Fibroblast of pulmonary artery (primary cell): ENCODE measurements at regions not wholly inside any gene's neighbourhood (a gene's known extent, or its start where the extent isn't known, plus 50 kb on each side); places are given as distances from the start of the nearest gene placed in this dataset.

Source experiments
- DNase-seq: peaks from one replicate; pipeline ENCODE4 v3.0.0-alpha.2; 2010; ENCODE audit warnings: low read depth
- H3K4me3 ChIP-seq: replicated peaks from 2 replicates; pipeline ENCODE4 v1.5.1; 2011; ENCODE audit warnings: low read depth, mild to moderate bottlenecking, control low read depth, low read length, moderate library complexity
- TF ChIP-seq, protein P1 (sequence below): IDR thresholded peaks from 2 replicates; pipeline ENCODE4 v1.5.1; 2011; ENCODE audit warnings: mild to moderate bottlenecking, control low read depth, low read length, inconsistent platforms; ENCODE audit errors: missing control alignments

DNA sequence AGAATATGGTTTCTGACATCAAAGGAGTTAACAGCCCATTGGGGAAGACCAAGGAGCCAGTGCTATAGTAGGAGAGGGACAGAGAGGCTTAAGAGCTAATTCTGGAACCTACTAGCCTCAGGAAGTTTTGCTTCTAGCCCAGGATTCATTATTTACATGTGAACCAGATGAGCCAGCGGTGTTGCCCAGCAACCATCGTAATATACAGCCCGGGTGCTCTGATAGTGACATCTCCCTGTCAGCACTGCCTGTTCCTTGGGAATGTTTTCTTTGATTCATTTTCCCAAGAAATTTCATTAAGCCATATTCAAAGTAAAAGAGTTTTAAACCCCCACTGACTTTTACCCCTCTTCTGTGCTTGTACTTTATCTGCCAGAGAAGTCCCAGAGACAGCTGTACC, 217.4 kb upstream of the ADAMTSL1 start:
- TF ChIP-seq, protein P1, sequence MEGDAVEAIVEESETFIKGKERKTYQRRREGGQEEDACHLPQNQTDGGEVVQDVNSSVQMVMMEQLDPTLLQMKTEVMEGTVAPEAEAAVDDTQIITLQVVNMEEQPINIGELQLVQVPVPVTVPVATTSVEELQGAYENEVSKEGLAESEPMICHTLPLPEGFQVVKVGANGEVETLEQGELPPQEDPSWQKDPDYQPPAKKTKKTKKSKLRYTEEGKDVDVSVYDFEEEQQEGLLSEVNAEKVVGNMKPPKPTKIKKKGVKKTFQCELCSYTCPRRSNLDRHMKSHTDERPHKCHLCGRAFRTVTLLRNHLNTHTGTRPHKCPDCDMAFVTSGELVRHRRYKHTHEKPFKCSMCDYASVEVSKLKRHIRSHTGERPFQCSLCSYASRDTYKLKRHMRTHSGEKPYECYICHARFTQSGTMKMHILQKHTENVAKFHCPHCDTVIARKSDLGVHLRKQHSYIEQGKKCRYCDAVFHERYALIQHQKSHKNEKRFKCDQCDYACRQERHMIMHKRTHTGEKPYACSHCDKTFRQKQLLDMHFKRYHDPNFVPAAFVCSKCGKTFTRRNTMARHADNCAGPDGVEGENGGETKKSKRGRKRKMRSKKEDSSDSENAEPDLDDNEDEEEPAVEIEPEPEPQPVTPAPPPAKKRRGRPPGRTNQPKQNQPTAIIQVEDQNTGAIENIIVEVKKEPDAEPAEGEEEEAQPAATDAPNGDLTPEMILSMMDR = no peak
- H3K4me3 ChIP-seq = no peak overlapping the region
- peak; percentile 58 for DNase-seq

DNA sequence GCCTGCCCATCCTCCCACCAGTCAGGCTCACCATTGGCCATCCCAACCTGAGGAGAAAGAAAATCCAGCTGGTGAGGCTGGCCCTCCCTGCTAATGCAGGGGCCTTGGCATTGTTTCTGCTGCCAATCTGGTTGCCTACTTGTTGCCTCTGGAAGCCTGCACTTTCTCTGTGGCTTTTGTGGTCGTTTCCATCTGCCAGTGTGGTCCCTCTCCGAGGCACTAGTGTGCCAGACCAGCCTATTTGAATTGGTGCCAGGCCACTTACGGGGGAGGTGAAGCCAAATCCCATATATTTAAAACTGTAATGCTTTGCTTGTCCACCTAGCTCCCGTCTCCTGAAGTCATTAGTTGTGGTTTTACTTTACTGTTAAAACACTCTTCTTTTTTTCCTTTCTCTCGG, 213.4 kb upstream of the ADAMTSL1 start:
- no peak overlapping the region for H3K4me3 ChIP-seq
- TF ChIP-seq, protein P1 = no peak
- peak; percentile 35 for DNase-seq

DNA sequence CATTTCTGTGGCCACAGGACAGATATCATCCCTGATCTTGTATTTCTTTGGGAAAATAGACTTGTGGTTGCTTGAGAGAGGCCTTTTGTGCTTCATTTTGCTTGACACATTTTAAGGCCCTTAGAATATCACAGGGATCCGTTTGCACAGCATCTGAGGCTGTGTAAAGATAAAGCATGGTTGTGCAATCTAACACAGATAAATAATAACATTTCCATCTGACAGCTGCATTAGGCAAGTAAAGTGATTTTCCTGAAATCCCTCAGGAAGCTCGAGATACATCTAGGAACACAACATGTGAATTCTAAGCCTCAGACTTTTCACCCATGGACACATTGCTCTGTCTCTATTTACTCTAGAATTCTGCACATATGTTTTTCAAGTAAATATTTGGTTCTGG, 212.8 kb upstream of the ADAMTSL1 start:
- TF ChIP-seq, protein P1 = no peak
- DNase-seq = peak; percentile 40
- H3K4me3 ChIP-seq = no peak overlapping the region

DNA sequence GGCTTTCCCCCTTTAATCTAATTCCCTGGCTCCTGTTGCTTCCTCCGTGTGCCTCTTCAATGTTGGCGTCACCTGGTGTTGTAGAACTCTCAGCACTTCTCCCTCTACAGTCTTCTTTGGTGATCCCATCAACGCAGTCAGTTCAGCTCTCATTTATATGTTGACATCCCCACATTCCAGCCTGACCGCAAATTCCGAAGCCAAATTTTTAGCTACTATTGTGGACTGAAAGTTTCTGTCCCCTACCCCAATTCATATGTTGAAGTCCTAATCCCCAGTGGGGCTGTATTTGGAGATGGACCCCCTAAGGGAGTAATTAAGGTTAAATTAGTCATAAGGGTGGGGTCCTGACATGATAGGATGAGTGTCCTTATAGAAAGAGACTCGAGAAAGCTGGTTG, 210.6 kb upstream of the ADAMTSL1 start:
- TF ChIP-seq, protein P1 = no peak
- H3K4me3 ChIP-seq = no peak overlapping the region
- no peak for DNase-seq

DNA sequence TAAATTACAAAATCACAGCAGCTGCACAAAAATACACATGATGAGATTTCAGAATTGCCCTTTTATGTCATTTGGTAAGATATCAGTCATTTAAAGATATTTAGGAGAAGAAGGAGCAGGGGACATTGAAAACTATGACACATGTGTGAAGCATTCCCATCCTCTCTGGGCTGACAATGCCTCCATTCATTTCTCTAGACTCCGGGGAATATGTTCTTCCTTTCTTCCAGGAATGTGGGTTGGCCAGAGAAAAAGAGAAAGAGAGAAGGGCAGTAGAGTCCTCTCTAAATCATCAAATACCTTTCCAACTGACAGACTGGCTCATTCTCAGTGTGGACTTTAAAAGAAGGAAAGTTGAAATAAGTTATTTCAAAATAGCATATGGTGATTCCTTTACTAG, 205.6 kb upstream of the ADAMTSL1 start:
- peak; percentile 74 for DNase-seq
- TF ChIP-seq, protein P1 = no peak
- H3K4me3 ChIP-seq = no peak overlapping the region

DNA sequence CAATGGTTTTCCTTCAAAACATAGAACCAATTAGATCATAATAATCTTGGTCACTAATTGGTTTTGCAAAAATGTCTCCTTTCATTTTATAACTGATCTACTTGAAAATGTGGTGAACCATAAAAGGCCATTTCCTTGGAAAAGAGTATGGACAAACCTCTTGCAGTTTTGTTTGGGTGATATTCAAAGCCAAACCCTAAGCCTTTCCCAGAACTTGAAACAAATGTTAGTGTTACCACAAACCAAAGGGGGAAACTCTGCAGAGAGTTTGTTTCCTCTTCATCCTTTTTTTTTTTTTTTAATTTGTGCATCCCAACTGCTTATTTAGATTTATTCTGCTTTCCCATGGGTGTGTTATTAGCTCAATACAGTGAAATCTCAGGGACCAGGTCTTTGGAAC, 204.4 kb upstream of the ADAMTSL1 start:
- TF ChIP-seq, protein P1 = no peak
- no peak overlapping the region for H3K4me3 ChIP-seq
- DNase-seq = no peak

DNA sequence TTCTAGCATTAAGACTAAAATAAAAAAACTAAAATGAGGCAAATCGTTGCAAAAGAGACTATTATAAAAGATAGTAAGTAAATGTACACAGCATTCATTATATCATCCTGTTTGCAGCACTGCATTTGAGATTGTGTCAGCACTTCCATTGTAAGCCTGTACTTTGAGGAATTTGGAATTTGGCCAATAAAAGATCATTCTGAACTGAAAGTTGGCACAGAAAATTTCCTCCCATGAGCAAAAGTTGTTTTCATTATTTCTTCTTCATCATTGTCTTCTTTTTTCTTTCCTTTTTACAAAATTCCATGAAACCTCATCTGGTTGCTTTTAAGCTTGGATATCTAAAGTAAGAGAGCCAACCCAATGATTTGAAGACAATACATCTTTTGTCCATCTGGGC, 199.3 kb upstream of the ADAMTSL1 start:
- no peak overlapping the region for H3K4me3 ChIP-seq
- DNase-seq = peak; percentile 89
- TF ChIP-seq, protein P1 = no peak
